SH-SY5Y (cell line): ENCODE measurements at regions not wholly inside any gene's neighbourhood (a gene's known extent, or its start where the extent isn't known, plus 50 kb on each side); places are given as distances from the start of the nearest gene placed in this dataset.

Source experiments
- GATA2 ChIP-seq: IDR thresholded peaks from 2 replicates; pipeline ENCODE4 v1.6.1; 2011; ENCODE audit warnings: mild to moderate bottlenecking, low read depth, low read length
- GATA3 ChIP-seq: IDR thresholded peaks from 2 replicates; pipeline ENCODE4 v1.6.1; 2011; ENCODE audit warnings: low read depth, mild to moderate bottlenecking, low read length, moderate library complexity

GRCh38 chr2:144183727-144184126 lies 336.2 kb downstream of the ZEB2 start:
- no peak for TF ChIP-seq GATA2
- TF ChIP-seq GATA3 = no peak
